Dedifferentiated amniotic fluid mesenchymal stem cell (primary cell): ENCODE measurements at regions not wholly inside any gene's neighbourhood (a gene's known extent, or its start where the extent isn't known, plus 50 kb on each side); places are given as distances from the start of the nearest gene placed in this dataset.
"Not testable (repeated sequence)": the region's sequence is repeated elsewhere in the genome, so short reads cannot be mapped to it uniquely, and the experiment has no call there.

Experiments used
- DNase-seq: peaks from one replicate; pipeline ENCODE4 v3.0.0-alpha.2; 2016; ENCODE audit errors: extremely low spot score

- no peak for DNase-seq
Measured at GRCh38 chr20:53891306-53891894, 179.0 kb downstream of the BCAS1 start.

GRCh38 chr20:53890443-53891305, 179.7 kb downstream of the BCAS1 start:
- DNase-seq: no peak

DNA sequence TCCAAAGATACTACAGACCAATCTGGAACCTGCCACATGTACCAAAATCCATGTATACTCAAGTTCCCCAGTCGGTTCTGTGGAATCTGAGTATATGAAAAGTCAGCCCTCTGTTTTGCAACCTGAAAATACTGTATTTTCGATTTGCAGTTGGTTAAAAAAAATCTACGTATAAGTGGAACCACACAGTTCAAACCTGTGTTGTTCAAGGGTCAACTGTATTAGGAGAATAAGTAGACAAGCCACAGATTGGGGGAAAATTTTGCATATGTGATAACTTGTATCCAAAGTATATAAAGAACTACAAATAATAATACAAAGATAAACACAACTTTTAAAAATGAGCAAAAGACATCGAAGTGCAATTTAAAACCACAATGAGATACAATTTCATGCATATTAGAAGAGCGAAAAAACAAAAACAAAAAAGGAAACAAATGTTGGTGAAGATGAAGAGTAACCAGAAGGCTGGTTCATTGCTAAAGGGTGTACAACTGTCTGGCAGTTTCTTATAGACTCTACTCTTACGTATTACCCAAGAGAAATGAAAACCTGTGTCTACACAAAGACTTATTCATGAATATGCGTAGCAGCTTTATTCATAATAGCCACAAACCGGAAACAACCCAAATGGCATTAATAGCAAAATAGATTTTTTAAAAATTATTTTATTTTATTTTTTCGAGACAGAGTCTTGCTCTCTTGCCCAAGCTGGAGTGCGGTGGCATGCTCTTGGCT, 180.8 kb downstream of the BCAS1 start:
- no peak for DNase-seq

DNA sequence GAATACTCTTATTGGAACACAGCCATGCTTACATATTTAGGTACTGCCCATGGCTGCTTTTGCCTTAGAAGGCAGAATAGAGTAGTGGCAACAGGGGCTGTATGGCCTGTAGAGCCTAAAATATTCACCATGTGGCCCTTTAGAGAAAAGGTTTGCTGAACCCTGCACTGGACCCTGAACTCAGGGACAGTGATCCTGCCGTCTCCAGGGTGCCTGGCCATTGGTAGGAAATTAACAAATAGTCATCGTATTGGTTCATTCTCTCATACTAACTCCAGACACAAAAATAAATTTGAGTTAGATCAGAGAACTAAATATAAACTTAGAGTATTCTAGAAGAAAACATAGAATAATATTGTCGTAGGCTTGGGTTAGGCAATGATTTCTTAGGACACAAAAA, 181.4 kb downstream of the BCAS1 start:
- DNase-seq: no peak

GRCh38 chr20:53888510-53888909, 181.9 kb downstream of the BCAS1 start:
- no peak for DNase-seq

GRCh38 chr20:53887973-53888372, 182.4 kb downstream of the BCAS1 start:
- no peak for DNase-seq

GRCh38 chr20:53884859-53885541, 185.4 kb downstream of the BCAS1 start:
- no peak for DNase-seq

GRCh38 chr20:53883098-53883911, 187.1 kb downstream of the BCAS1 start:
- DNase-seq: no peak

GRCh38 chr20:53882438-53882986, 187.9 kb downstream of the BCAS1 start:
- DNase-seq: not testable (repeated sequence)

DNA sequence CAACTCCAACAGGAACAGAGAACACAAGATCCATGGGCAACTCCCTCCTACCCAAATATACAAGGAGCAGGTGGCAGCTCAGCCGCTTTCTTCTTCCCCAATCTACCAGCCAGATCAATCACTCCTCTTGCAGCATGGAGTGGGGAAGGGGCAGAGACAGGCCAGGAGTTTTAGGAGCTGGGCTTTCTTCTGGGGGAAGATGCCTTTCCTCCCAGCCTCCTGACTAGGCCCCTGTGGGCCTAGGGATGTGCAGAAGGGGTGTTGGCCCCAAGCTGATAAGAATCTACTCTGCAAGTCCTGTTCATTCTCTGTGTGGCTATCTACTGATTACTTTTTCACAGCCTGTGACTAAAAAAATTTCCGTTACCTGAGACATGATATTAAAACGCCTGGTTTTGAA, 189.0 kb downstream of the BCAS1 start:
- DNase-seq: no peak

GRCh38 chr20:53880108-53880641, 190.2 kb downstream of the BCAS1 start:
- no peak for DNase-seq

DNA sequence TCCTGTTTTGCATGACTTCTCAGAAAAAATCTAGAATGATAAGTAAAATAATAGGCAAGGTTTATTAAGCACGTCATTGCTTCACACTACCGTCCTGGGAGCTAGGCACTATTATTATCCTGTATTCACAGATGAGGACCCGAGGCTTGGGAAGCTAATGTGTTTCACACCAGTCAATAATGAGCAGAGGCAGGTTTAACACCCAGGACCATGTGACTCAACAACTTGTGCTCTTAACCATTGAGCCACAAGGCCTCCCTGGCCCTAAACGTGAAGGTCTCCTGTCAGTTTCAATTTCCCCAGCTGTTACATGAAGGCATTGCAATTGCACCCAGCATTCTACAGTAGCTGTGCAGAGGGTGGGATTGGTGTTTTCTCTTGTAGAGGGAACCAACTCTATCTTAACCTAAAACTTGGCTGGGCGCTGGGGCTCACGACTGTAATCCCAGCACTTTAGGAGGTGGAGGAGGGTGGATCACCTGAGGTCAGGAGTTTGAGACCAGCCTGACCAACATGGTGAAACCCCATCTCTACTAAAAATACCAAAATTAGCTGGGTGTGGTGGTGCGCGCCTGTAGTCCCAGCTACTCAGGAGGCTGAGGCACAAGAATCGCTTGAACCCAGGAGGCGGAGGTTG, 191.2 kb downstream of the BCAS1 start:
- DNase-seq: no peak

DNA sequence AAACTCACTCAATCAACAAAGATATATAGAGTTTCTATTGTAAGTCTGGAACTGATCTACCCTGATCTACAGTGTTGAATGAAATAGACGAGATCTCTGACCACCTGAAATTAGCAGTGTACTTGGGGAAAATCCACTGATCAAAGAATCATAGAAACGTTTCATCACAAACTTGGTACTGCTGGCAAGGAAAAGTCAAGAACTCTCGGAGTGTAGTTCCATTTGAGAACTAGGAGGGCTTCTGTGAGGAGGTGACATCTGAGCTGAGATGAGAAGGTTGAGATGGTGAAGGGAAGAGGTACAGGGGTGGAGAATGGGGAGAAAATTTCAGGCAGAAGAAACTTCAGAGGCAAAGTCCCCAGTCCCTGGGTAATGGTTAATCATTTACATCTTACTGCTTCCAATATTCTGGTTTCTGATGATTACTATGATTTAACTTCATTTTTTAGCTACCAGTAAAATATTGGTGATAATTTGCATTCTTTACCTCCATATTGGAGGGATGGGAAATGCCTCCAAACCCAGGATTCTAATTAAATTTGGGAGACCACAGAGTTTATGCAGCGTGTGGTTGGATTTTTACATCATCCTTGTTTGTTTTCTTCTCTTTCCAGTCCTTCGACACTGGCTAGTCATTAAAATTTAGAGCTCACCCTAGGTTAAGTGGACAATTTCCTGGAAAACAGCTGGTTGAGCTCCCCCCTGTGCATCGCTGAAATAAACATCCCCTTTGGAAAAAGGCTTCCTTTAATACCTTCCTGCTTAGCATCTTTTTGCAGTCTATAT, 191.9 kb downstream of the BCAS1 start:
- DNase-seq: no peak

DNA sequence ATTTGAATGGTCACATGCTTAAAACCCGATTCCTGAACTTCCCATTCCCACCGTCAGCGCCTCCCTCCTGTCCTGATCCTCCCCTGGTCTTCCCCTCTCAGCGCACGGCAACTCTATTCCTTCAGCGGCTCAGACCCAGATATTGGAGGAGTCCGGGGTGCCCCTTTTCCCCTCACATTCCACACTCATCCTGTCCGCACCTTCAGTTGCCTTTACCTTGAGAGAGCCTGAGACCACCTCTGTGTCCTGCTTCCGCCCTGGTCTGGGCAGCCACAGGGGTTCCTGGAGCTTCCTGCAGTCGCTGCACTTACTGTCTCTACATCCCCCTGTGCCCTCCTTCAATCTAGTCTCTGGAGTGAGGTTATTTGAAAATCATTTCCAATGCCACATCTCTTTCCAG, 193.4 kb downstream of the BCAS1 start:
- DNase-seq: no peak

DNA sequence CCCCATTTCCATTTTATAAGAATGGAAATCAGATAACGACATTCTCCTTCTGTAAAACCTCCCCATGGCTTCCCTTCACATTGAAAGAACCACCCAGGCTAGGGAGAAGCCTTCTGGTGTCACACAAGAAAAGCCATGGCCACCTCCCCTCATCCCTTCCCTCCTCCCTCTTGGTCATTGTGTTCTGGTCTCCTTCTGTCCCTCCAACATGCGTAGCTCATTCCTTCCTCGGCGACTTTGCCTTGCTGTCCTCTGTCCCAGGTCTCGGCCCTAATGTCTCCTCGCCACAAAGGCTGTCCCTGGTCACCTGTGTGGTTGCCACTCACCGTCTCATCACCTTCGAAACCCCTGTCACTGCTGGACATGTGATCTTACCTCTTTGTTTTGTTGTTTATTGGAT, 193.9 kb downstream of the BCAS1 start:
- DNase-seq: no peak

DNA sequence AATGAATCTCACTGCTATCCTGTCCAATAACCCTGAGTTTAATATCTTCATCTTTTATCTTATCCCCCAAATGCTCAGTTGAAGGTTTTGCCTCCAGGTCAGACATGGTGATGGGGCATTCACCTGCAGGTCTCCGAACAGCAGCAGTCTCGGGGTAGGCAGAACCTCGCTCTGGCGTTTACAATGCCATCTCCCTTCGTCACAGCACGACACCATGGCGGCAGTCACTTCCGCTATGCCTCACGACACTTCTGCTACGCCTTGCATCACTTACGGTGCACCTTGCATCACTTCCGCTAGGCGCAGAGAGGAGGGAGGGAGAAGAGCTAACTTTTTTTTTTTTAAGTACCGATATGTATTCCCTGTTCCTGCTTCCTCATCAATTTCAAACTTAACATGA, 194.9 kb downstream of the BCAS1 start:
- no peak for DNase-seq

DNA sequence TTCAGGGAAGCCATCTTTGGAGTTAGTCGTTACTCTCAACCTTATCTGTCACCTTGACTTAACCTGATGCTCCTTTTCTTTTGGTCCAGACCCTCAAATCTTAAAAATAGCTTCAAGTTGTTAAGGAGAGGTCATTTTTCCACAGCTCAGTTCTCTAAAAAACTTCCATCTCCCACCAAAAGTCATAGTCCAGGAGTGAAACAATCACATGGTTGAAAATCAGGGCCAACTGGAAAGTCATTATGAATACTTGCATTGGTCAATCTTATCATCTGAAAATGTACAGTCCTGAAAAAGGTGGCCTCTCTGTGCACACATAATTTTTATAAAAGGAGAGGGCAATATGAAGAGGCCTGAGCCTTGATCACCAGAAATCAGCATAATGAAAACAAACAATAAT, 195.7 kb downstream of the BCAS1 start:
- DNase-seq: no peak

DNA sequence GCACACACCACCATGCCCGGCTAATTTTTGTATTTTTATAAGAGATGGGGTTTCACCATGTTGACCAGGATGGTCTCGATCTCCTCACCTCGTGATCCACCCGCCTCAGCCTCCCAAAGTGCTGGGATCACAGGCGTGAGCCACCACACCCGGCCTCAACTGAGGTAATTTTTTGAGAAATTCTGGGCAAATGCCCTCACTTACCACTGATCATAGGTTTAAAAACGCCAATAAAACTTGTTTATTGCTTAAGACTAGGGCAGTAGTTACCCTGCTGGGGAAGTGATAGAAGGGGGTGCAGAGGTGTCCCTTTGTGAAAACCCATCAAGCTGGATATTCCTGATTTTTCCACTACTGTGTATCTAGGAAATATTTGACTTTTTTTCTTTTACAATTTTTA, 196.3 kb downstream of the BCAS1 start:
- no peak for DNase-seq

DNA sequence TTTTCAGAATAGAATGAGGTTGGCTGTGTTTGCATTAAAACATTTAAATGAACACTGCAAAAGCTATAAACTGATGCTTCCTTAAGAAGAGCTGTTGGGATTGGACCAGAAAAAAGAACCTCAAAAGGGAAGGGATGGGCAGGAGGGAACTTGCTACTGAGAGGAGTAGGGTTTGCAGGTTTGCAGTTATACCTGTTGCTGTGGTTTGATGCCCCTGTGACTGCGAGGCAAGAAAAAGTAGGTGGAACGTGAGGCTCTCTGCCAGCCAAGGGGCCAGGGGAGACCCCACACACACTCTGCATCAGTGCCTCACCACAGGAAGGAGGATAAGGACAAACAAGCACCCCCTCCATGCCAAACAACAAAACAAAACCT, 197.2 kb downstream of the BCAS1 start:
- no peak for DNase-seq
